ENCODE measurements at regions not wholly inside any gene's neighbourhood (a gene's known extent, or its start where the extent isn't known, plus 50 kb on each side); places are given as distances from the start of the nearest gene placed in this dataset.

DNA sequence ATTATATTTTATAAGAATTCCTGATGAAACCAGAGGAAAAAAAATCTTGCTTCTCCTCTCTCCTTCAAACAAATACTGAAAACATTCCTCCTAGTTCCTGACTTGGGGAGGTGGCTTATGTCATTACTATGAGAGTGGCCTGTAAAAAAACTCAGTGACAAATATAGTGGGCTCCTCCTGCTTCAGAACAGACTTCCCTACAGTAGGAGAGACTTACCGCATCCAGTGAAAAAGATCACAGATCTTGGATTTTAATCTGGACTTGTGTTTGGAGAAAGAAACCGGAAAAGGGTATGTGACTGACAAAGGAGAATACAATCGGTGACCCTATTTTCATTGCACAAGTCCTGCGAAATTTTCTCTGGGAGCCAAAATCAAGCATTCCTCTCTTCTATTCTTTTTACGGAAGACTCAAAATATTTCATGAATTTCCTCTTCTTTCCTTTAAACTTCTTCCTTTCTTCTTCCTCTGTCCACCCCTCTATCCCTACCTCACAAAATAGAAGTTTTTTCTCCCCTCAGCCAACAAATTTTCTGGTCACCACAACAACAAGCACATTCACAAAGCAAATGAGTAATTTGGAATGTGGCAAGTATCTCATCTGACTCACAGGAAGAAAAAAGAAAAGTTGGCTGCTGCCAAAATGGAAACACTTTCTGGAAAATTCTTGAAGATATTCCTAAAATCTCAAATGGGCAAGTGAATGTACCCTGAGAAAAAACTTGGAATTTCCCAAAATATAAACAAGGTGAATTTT, 185.1 kb upstream of the CDKN3 start:
- H3K9me3 ChIP-seq: no peaks in the 10 kb centered on the region
- no peaks in the 10 kb centered on the region for H3K27me3 ChIP-seq
- no peak for DNase-seq (ENCODE audit: low spot score in 2 of 2)
- no peak overlapping the region for H3K4me3 ChIP-seq
- intact Hi-C loops (cut with DNase I): no loop called here
- peaks cover 4 to 5% of the 10 kb centered on the region in 2 donors for H3K4me1 ChIP-seq
- peak overlapping the region; percentile 54 to 65 for H3K27ac ChIP-seq
- TF ChIP-seq, protein P1, sequence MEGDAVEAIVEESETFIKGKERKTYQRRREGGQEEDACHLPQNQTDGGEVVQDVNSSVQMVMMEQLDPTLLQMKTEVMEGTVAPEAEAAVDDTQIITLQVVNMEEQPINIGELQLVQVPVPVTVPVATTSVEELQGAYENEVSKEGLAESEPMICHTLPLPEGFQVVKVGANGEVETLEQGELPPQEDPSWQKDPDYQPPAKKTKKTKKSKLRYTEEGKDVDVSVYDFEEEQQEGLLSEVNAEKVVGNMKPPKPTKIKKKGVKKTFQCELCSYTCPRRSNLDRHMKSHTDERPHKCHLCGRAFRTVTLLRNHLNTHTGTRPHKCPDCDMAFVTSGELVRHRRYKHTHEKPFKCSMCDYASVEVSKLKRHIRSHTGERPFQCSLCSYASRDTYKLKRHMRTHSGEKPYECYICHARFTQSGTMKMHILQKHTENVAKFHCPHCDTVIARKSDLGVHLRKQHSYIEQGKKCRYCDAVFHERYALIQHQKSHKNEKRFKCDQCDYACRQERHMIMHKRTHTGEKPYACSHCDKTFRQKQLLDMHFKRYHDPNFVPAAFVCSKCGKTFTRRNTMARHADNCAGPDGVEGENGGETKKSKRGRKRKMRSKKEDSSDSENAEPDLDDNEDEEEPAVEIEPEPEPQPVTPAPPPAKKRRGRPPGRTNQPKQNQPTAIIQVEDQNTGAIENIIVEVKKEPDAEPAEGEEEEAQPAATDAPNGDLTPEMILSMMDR (IDR thresholded peaks at IDR 0.05): no peak
- H3K36me3 ChIP-seq: no peaks in the 10 kb centered on the region

GRCh38 chr14:54213536-54213935, 183.3 kb upstream of the CDKN3 start:
- no peak for DNase-seq (ENCODE audit: low spot score in 2 of 2)
- H3K27ac ChIP-seq: no peak overlapping the region
- H3K27me3 ChIP-seq: no peaks in the 10 kb centered on the region
- intact Hi-C loops (cut with DNase I): no loop called here
- no peak overlapping the region for H3K4me3 ChIP-seq
- TF ChIP-seq, protein P1 (IDR thresholded peaks at IDR 0.05): no peak
- no peaks in the 10 kb centered on the region for H3K9me3 ChIP-seq
- H3K4me1 ChIP-seq: peaks cover 4 to 5% of the 10 kb centered on the region in 2 donors
- H3K36me3 ChIP-seq: no peaks in the 10 kb centered on the region

DNA sequence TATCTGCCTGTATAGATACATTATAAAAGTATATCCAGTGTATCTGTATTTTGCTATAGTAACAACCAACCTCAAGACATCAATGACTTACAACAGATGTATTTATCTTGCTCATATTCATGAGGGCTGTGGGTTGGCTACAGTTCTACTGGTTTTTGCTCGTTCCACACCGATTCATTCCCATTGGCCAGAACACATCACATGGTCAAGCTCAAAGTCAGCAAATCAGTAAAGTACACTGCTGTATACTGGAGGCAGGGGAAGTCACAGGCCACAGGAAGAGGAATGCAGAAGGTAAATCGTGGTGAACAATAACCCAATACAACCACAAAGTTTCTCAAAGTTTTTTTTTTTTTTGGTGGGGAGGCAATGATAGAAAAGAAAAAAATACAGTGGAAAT, 180.0 kb upstream of the CDKN3 start:
- Histone ChIP-seq H3K9me3 (no peaks in the 10 kb centered on the region), H3K4me3 (no peak overlapping the region), H3K27me3 (no peaks in the 10 kb centered on the region), H3K4me1 (no peaks in the 10 kb centered on the region), H3K36me3 (no peaks in the 10 kb centered on the region), H3K27ac (no peak overlapping the region)
- intact Hi-C loops (cut with DNase I): no loop called here
- no peak for DNase-seq (ENCODE audit: low spot score in 2 of 2)
- TF ChIP-seq, protein P1 (IDR thresholded peaks at IDR 0.05): no peak

DNA sequence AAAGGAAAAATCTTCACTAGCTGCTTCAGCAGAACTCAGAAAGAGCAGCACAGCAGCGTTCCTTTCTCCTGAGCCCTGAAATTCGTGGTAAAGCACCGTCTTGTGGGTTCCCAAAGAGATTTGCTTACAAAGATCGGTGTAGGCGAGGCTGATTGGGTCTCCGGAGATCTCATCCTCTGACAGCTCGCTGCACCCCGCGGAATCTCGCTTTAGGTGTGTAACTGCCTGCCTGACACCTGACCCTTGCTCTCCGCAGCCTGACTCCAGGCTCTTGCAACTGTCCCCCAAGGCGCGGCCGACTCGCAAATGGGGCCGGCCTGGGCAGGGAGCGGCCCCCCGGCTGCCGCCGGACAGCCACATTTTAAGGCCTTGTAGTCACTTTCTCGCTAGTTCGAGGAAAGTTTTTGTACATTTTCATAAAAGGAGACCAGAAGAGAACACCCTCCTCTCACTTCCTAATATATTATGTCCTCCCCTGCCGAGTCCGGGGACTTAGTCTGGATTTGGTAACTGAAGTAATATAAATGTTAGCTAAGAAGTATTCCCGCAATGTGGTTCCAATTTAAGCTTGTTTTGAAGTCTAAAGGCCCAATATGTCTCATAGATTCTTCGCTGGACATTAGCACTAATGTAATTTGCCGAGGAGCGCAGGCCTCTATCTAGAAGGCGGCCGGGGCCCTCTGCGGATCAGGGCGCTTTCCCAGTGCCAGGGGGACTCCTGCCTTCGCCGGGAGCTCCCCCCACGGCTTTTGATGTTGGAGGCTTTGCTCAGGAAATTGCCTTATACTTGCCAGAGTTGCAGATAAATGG, 177.3 kb upstream of the CDKN3 start:
- Histone ChIP-seq H3K27me3 (no peaks in the 10 kb centered on the region), H3K9me3 (no peaks in the 10 kb centered on the region), H3K4me1 (no peaks in the 10 kb centered on the region), H3K4me3 (peak overlapping the region; percentile 32 to 56), H3K27ac (no peak overlapping the region), H3K36me3 (no peaks in the 10 kb centered on the region)
- intact Hi-C loops (cut with DNase I): no loop called here
- TF ChIP-seq, protein P1 (IDR thresholded peaks at IDR 0.05): no peak
- DNase-seq (ENCODE audit: low spot score in 2 of 2): no peak

GRCh38 chr14:54220071-54220703, 176.6 kb upstream of the CDKN3 start:
- intact Hi-C loops (cut with DNase I): no loop called here
- Histone ChIP-seq H3K36me3 (no peaks in the 10 kb centered on the region), H3K27ac (no peak overlapping the region), H3K4me3 (peak overlapping the region; percentile 32 to 56), H3K27me3 (no peaks in the 10 kb centered on the region), H3K4me1 (no peaks in the 10 kb centered on the region), H3K9me3 (no peaks in the 10 kb centered on the region)
- no peak for DNase-seq (ENCODE audit: low spot score in 2 of 2)
- TF ChIP-seq, protein P1 (IDR thresholded peaks at IDR 0.05): no peak
